ENCODE measurements at regions not wholly inside any gene's neighbourhood (a gene's known extent, or its start where the extent isn't known, plus 50 kb on each side); places are given as distances from the start of the nearest gene placed in this dataset.

DNA sequence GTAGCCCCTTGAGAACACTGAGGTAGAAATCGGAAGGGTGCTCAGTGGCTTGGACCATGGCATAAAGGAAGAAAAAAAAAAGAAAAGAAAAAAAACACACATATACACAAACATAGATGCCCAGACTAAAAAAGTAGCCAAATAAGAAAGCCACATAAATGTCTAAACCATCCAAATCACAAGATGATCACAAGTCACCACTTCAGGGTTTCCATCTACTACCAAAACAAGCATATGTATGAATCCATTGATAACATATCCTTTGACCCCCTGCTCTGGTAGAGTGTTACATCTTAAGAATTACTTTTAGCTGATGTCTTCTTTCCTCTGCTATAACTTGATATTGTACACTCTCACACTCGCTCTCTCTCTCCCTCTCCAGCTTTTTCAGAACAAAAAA lies 245.9 kb downstream of the AHR start:
- no TSS peak for BruUV-seq (replicated peaks)
- H3K27ac ChIP-seq (ENCODE audit: low read length) = no peak overlapping the region
- no peaks in the 10 kb centered on the region for H3K36me3 ChIP-seq (ENCODE audit: low read depth, low read length)
- no peaks in the 10 kb centered on the region for H3K9me3 ChIP-seq (ENCODE audit: low read length)
- no peak overlapping the region for H2AFZ ChIP-seq (ENCODE audit: low read length)
- POLR2A ChIA-PET (ENCODE audit: unreplicated experiment) = no interaction called here
- H3K4me3 ChIP-seq (ENCODE audit: low read length) = no peak overlapping the region
- H3K79me2 ChIP-seq (ENCODE audit: low read length) = no peaks in the 10 kb centered on the region
- CTCF ChIA-PET = no interaction called here
- DNase-seq = no peak
- no peaks in the 10 kb centered on the region; the same call in 1 of the 2 replicates for H3K4me1 ChIP-seq (ENCODE audit: insufficient read depth, low read length)
- no peaks in the 10 kb centered on the region for H3F3A ChIP-seq (ENCODE audit: low read length, unreplicated experiment)
- H3K27me3 ChIP-seq (ENCODE audit: low read length) = no peaks in the 10 kb centered on the region
- TF ChIP-seq, protein P1, sequence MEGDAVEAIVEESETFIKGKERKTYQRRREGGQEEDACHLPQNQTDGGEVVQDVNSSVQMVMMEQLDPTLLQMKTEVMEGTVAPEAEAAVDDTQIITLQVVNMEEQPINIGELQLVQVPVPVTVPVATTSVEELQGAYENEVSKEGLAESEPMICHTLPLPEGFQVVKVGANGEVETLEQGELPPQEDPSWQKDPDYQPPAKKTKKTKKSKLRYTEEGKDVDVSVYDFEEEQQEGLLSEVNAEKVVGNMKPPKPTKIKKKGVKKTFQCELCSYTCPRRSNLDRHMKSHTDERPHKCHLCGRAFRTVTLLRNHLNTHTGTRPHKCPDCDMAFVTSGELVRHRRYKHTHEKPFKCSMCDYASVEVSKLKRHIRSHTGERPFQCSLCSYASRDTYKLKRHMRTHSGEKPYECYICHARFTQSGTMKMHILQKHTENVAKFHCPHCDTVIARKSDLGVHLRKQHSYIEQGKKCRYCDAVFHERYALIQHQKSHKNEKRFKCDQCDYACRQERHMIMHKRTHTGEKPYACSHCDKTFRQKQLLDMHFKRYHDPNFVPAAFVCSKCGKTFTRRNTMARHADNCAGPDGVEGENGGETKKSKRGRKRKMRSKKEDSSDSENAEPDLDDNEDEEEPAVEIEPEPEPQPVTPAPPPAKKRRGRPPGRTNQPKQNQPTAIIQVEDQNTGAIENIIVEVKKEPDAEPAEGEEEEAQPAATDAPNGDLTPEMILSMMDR (conservative IDR thresholded peaks at IDR 0.05; ENCODE audit: low read depth, low read length) = no peak
- TF ChIP-seq EZH2 (IDR thresholded peaks at IDR 0.05; ENCODE audit: low read length, unreplicated experiment) (no peak), EZH2phosphoT487 (IDR thresholded peaks at IDR 0.05; ENCODE audit: borderline replicate concordance, low read length) (no peak)
- no peaks in the 10 kb centered on the region for H4K20me1 ChIP-seq (ENCODE audit: low read length)
- no peak overlapping the region for H3K9ac ChIP-seq (ENCODE audit: low read length)
- no peaks in the 10 kb centered on the region for H3K9me2 ChIP-seq (replicated peaks; ENCODE audit: low read length)
- no peak for ATAC-seq
- H3K4me2 ChIP-seq (ENCODE audit: low read length) = no peak overlapping the region
- intact Hi-C loops (cut with micrococcal nuclease) = no loop called here

GRCh38 chr7:17545348-17545747 lies 246.9 kb downstream of the AHR start:
- no peaks in the 10 kb centered on the region; the same call in 1 of the 2 replicates for H3K4me1 ChIP-seq (ENCODE audit: insufficient read depth, low read length)
- ChIA-PET CTCF (no interaction called here), POLR2A (ENCODE audit: unreplicated experiment) (no interaction called here)
- no peak overlapping the region for H2AFZ ChIP-seq (ENCODE audit: low read length)
- no peak overlapping the region for H3K4me3 ChIP-seq (ENCODE audit: low read length)
- H3K79me2 ChIP-seq (ENCODE audit: low read length) = no peaks in the 10 kb centered on the region
- H4K20me1 ChIP-seq (ENCODE audit: low read length) = no peaks in the 10 kb centered on the region
- H3K27ac ChIP-seq (ENCODE audit: low read length) = no peak overlapping the region
- H3K9me3 ChIP-seq (ENCODE audit: low read length) = no peaks in the 10 kb centered on the region
- DNase-seq (no peak), ATAC-seq (no peak)
- no peaks in the 10 kb centered on the region for H3K27me3 ChIP-seq (ENCODE audit: low read length)
- H3K9me2 ChIP-seq (replicated peaks; ENCODE audit: low read length) = no peaks in the 10 kb centered on the region
- no peaks in the 10 kb centered on the region for H3K36me3 ChIP-seq (ENCODE audit: low read depth, low read length)
- no peak for TF ChIP-seq EZH2 (IDR thresholded peaks at IDR 0.05; ENCODE audit: low read length, unreplicated experiment)
- TF ChIP-seq EZH2phosphoT487 (IDR thresholded peaks at IDR 0.05; ENCODE audit: borderline replicate concordance, low read length) = no peak
- TF ChIP-seq, protein P1 (conservative IDR thresholded peaks at IDR 0.05; ENCODE audit: low read depth, low read length) = no peak
- no peak overlapping the region for H3K9ac ChIP-seq (ENCODE audit: low read length)
- intact Hi-C loops (cut with micrococcal nuclease) = no loop called here
- H3F3A ChIP-seq (ENCODE audit: low read length, unreplicated experiment) = no peaks in the 10 kb centered on the region
- BruUV-seq (replicated peaks) = no TSS peak
- no peak overlapping the region for H3K4me2 ChIP-seq (ENCODE audit: low read length)

- H3K9ac ChIP-seq (ENCODE audit: low read length) = no peak overlapping the region
- no peak overlapping the region for H2AFZ ChIP-seq (ENCODE audit: low read length)
- no peak overlapping the region for H3K4me3 ChIP-seq (ENCODE audit: low read length)
- intact Hi-C loops (cut with micrococcal nuclease) = no loop called here
- H3K9me3 ChIP-seq (ENCODE audit: low read length) = no peaks in the 10 kb centered on the region
- no peak for DNase-seq
- no peaks in the 10 kb centered on the region for H3K36me3 ChIP-seq (ENCODE audit: low read depth, low read length)
- no peak for ATAC-seq
- no peak overlapping the region for H3K4me2 ChIP-seq (ENCODE audit: low read length)
- TF ChIP-seq EZH2 (IDR thresholded peaks at IDR 0.05; ENCODE audit: low read length, unreplicated experiment) (no peak), EZH2phosphoT487 (IDR thresholded peaks at IDR 0.05; ENCODE audit: borderline replicate concordance, low read length) (no peak)
- TF ChIP-seq, protein P1 (conservative IDR thresholded peaks at IDR 0.05; ENCODE audit: low read depth, low read length) = no peak
- no peaks in the 10 kb centered on the region for H3K9me2 ChIP-seq (replicated peaks; ENCODE audit: low read length)
- H4K20me1 ChIP-seq (ENCODE audit: low read length) = no peaks in the 10 kb centered on the region
- POLR2A ChIA-PET (ENCODE audit: unreplicated experiment) = no interaction called here
- no TSS peak for BruUV-seq (replicated peaks)
- CTCF ChIA-PET = no interaction called here
- H3K27me3 ChIP-seq (ENCODE audit: low read length) = no peaks in the 10 kb centered on the region
- H3F3A ChIP-seq (ENCODE audit: low read length, unreplicated experiment) = no peaks in the 10 kb centered on the region
- peak overlapping the region; percentile 18; the same call in 1 of the 2 replicates for H3K27ac ChIP-seq (ENCODE audit: low read length)
- H3K4me1 ChIP-seq (ENCODE audit: insufficient read depth, low read length) = no peaks in the 10 kb centered on the region; the same call in 1 of the 2 replicates
- H3K79me2 ChIP-seq (ENCODE audit: low read length) = no peaks in the 10 kb centered on the region
Measured at GRCh38 chr7:17546189-17546588, 247.7 kb downstream of the AHR start.

Measured in PC-3 (cell line).